Left cardiac atrium (tissue), 4 donors: ENCODE measurements at regions not wholly inside any gene's neighbourhood (a gene's known extent, or its start where the extent isn't known, plus 50 kb on each side); places are given as distances from the start of the nearest gene placed in this dataset.

Experiments
- ATAC-seq, 2 donors: fragments of 200-7000 bp; cut with Tn5 transposase; one replicate each; pipeline ENCODE4 v1.9.1; 2020; ENCODE audit warnings: mild to moderate bottlenecking in 2 of 2, moderate library complexity in 2 of 2
- DNase-seq: peaks from one replicate; pipeline ENCODE4 v3.0.0-alpha.2; 2020
- intact Hi-C, 2 donors: fragments of 100-400 bp; cut with DNase I; formaldehyde crosslinking; loops; one replicate each; pipeline versions ENCODE4 v1.14.1 to v1.15.1; 2022 to 2023
- donor health status: DM: no; HTN: yes; CAD: no.
- donor health status: DM: no; HTN: yes; CAD: no; lungs with severe emphysema.
- donor health status: DM: yes; HTN: yes; CAD: no.
- donor health status: Dilated cardiomyopathy.

GRCh38 chr14:25557466-25557865 lies 507.5 kb upstream of the STXBP6 start:
- DNase-seq, result no peak
- no peak for ATAC-seq
- intact Hi-C loops, result no loop called here

- no peak for DNase-seq
- intact Hi-C loops, result no loop called here
- ATAC-seq, result no peak
Observed at GRCh38 chr14:25552826-25553225, 502.9 kb upstream of the STXBP6 start.

- no peak for ATAC-seq
- DNase-seq, result no peak
- intact Hi-C loops, result no loop called here
Observed at GRCh38 chr14:25551674-25552073, 501.7 kb upstream of the STXBP6 start.

GRCh38 chr14:25546826-25547225 lies 496.9 kb upstream of the STXBP6 start:
- DNase-seq, result no peak
- intact Hi-C loops, result no loop called here
- no peak for ATAC-seq

- intact Hi-C loops, result no loop called here
- DNase-seq (no peak), ATAC-seq (no peak)
Observed at GRCh38 chr14:25537846-25538455, 488.0 kb upstream of the STXBP6 start.

- intact Hi-C loops, result no loop called here
- ATAC-seq, result no peak
- DNase-seq, result no peak
Observed at GRCh38 chr14:25526290-25526689, 476.3 kb upstream of the STXBP6 start.

GRCh38 chr14:25522926-25523325 lies 473.0 kb upstream of the STXBP6 start:
- ATAC-seq (no peak), DNase-seq (no peak)
- intact Hi-C loops, result no loop called here

GRCh38 chr14:25522116-25522515 lies 472.2 kb upstream of the STXBP6 start:
- ATAC-seq (no peak), DNase-seq (no peak)
- intact Hi-C loops, result no loop called here

GRCh38 chr14:25521616-25522015 lies 471.7 kb upstream of the STXBP6 start:
- no peak for ATAC-seq
- intact Hi-C loops, result no loop called here
- DNase-seq, result no peak

GRCh38 chr14:25520821-25521220 lies 470.9 kb upstream of the STXBP6 start:
- DNase-seq, result no peak
- intact Hi-C loops, result no loop called here
- no peak for ATAC-seq

- no peak for DNase-seq
- intact Hi-C loops, result no loop called here
Observed at GRCh38 chr14:25518364-25518763, 468.4 kb upstream of the STXBP6 start.

GRCh38 chr14:25516838-25517237 lies 466.9 kb upstream of the STXBP6 start:
- intact Hi-C loops, result no loop called here
- DNase-seq, result no peak
- ATAC-seq, result no peak

More at GRCh38 chr14:25518364-25518763, 468.4 kb upstream of the STXBP6 start:
- ATAC-seq, result no peak

GRCh38 chr14:25508845-25509244 lies 458.9 kb upstream of the STXBP6 start:
- intact Hi-C loops, result no loop called here
- no peak for DNase-seq
- no peak for ATAC-seq

- ATAC-seq, result no peak
- intact Hi-C loops, result no loop called here
- DNase-seq, result no peak
Observed at GRCh38 chr14:25501749-25502148, 451.8 kb upstream of the STXBP6 start.

GRCh38 chr14:25488961-25489360 lies 439.0 kb upstream of the STXBP6 start:
- intact Hi-C loops, result no loop called here
- no peak for ATAC-seq
- no peak for DNase-seq

- no peak for ATAC-seq
- no peak for DNase-seq
- intact Hi-C loops, result no loop called here
Observed at GRCh38 chr14:25485381-25485780, 435.4 kb upstream of the STXBP6 start.

- intact Hi-C loops, result no loop called here
- ATAC-seq, result no peak
- no peak for DNase-seq
Observed at GRCh38 chr14:25484906-25485305, 435.0 kb upstream of the STXBP6 start.

GRCh38 chr14:25484235-25484634 lies 434.3 kb upstream of the STXBP6 start:
- intact Hi-C loops, result no loop called here
- DNase-seq (no peak), ATAC-seq (no peak)

GRCh38 chr14:25477316-25478098 lies 427.6 kb upstream of the STXBP6 start:
- no peak for DNase-seq
- intact Hi-C loops, result no loop called here
- no peak for ATAC-seq

- DNase-seq (no peak), ATAC-seq (no peak)
Observed at GRCh38 chr14:25472700-25473099, 422.8 kb upstream of the STXBP6 start.

GRCh38 chr14:25464772-25465171 lies 414.8 kb upstream of the STXBP6 start:
- ATAC-seq (no peak), DNase-seq (no peak)
- intact Hi-C loops, result no loop called here

More at GRCh38 chr14:25472700-25473099, 422.8 kb upstream of the STXBP6 start:
- intact Hi-C loops, result no loop called here
